GM12872 (cell line): ENCODE measurements at regions not wholly inside any gene's neighbourhood (a gene's known extent, or its start where the extent isn't known, plus 50 kb on each side); places are given as distances from the start of the nearest gene placed in this dataset.

Experiments
- CTCF ChIP-seq: IDR thresholded peaks from 3 replicates; pipeline ENCODE4 v1.5.1; 2011; ENCODE audit warnings: low read depth, mild to moderate bottlenecking, low read length, moderate library complexity; ENCODE audit not compliant: insufficient read depth

GRCh38 chr9:2291980-2292704 is 277.0 kb downstream of the SMARCA2 start:
- no peak for TF ChIP-seq CTCF

- no peak for TF ChIP-seq CTCF
Observed at GRCh38 chr9:2292733-2293132, 277.6 kb downstream of the SMARCA2 start.

- TF ChIP-seq CTCF = no peak
Observed at GRCh38 chr9:2297771-2298170, 282.6 kb downstream of the SMARCA2 start.

- no peak for TF ChIP-seq CTCF
Observed at GRCh38 chr9:2298217-2298616, 283.1 kb downstream of the SMARCA2 start.

- no peak for TF ChIP-seq CTCF
Observed at GRCh38 chr9:2299156-2299842, 284.2 kb downstream of the SMARCA2 start.

- TF ChIP-seq CTCF = no peak
Observed at GRCh38 chr9:2299843-2300205, 284.7 kb downstream of the SMARCA2 start.

- TF ChIP-seq CTCF = no peak
Observed at GRCh38 chr9:2300325-2300724, 285.2 kb downstream of the SMARCA2 start.
